ENCODE measurements at regions not wholly inside any gene's neighbourhood (a gene's known extent, or its start where the extent isn't known, plus 50 kb on each side); places are given as distances from the start of the nearest gene placed in this dataset.

DNA sequence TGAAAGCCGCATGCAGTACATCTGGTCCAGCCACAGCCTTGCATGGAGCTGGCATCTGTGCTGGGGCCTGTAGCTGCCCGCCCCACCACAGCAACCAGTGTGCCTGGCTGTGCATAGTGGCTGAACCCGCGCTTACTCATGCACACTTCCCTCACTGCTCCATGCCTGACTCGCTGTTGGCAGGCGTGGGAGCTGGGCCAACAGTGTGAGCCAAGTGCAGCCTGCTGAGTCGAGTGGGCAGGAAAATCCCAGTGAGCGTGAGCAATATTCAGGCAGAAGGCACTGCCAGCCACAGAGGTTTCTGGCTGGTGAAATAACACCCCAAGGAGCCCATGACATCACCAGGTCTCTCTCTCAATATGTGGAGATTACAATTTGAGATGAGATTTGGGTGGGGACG is 1674.1 kb upstream of the TMEFF2 start:
- Histone ChIP-seq H3K27me3 (ENCODE audit: control insufficient read depth in 1 of 2, insufficient read depth in 2 of 2, low read length in 2 of 2) (no peaks in the 10 kb centered on the region), H3K9ac (ENCODE audit: insufficient read depth, low read depth, low read length) (no peak overlapping the region), H3K9me3 (ENCODE audit: low read length) (no peaks in the 10 kb centered on the region), H4K20me1 (ENCODE audit: insufficient read depth, low read length) (no peaks in the 10 kb centered on the region), H3K4me1 (ENCODE audit: insufficient read depth, low read length) (no peaks in the 10 kb centered on the region), H3K36me3 (replicated peaks in 1 of 2; ENCODE audit: control insufficient read depth in 1 of 2, insufficient read depth in 2 of 2, low read length in 2 of 2) (no peaks in the 10 kb centered on the region), H3K4me3 (replicated peaks in 1 of 3; ENCODE audit: insufficient read depth in 1 of 3, low read depth in 2 of 3, low read length in 3 of 3) (no peak overlapping the region), H2AFZ (ENCODE audit: low read length) (no peak overlapping the region), H3K79me2 (ENCODE audit: insufficient read depth, low read length) (no peaks in the 10 kb centered on the region), H3K4me2 (ENCODE audit: low read depth, low read length) (no peak overlapping the region), H3K27ac (ENCODE audit: extremely low read length, insufficient read depth, low read length) (no peak overlapping the region)
- FAIRE-seq (no peak), ATAC-seq (no peak; the same call in 2 of the 3 replicates), DNase-seq (ENCODE audit: low spot score) (no peak)
- WGBS (ENCODE audit: low lambda C conversion rate): 44% methylated on average over 9 of the region's 9 CpGs
- intact Hi-C loops (cut with micrococcal nuclease; ENCODE audit: unreplicated experiment) (no loop called here), in situ Hi-C loops (cut with HindIII; ENCODE audit: extremely low pct_ligation_motif_present, low pct_unique_long_range_greater_than_20kb) (no loop called here)
- ChIA-PET CTCF (ENCODE audit: low intra/inter-chr PET ratio, low total read pairs) (no interaction called here), POLR2A (no interaction called here)
- TF ChIP-seq, protein P1, sequence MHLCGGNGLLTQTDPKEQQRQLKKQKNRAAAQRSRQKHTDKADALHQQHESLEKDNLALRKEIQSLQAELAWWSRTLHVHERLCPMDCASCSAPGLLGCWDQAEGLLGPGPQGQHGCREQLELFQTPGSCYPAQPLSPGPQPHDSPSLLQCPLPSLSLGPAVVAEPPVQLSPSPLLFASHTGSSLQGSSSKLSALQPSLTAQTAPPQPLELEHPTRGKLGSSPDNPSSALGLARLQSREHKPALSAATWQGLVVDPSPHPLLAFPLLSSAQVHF (CRISPR knock-in tag; IDR thresholded peaks at IDR 0.05): no peak
- TF ChIP-seq RNF2 (conservative IDR thresholded peaks at IDR 0.05; ENCODE audit: low read depth) (no peak), ZNF343 (CRISPR knock-in tag; IDR thresholded peaks at IDR 0.05) (no peak), ZBTB38 (CRISPR knock-in tag; IDR thresholded peaks at IDR 0.05) (no peak)
- BruUV-seq (replicated peaks): no TSS peak

DNA sequence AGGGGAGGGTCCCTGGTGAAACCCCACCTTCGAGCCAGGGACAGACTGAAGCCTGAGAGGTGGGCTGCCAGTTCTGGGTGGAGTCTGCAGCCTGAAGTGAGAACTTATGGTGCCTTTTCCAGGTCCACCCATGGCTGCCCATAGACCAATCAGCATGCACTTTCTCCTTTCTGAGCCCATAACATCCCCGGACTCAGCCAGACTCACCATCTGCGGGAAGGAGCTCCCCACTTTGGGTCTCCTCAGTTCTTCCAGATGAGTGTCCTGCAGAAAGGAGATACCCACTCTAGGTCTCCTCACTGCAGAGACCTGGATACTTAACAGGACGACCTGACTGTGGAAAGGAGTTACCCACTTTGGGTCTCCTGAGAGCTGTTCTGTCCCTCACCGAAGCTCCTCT is 1673.4 kb upstream of the TMEFF2 start:
- H3K9ac ChIP-seq (ENCODE audit: insufficient read depth, low read depth, low read length): no peak overlapping the region
- no peak overlapping the region for H3K4me3 ChIP-seq (replicated peaks in 1 of 3; ENCODE audit: insufficient read depth in 1 of 3, low read depth in 2 of 3, low read length in 3 of 3)
- CTCF ChIA-PET (ENCODE audit: low intra/inter-chr PET ratio, low total read pairs): no interaction called here
- no peaks in the 10 kb centered on the region for H3K9me3 ChIP-seq (ENCODE audit: low read length)
- no peak overlapping the region for H2AFZ ChIP-seq (ENCODE audit: low read length)
- no peaks in the 10 kb centered on the region for H3K27me3 ChIP-seq (ENCODE audit: control insufficient read depth in 1 of 2, insufficient read depth in 2 of 2, low read length in 2 of 2)
- POLR2A ChIA-PET: no interaction called here
- no peak for ATAC-seq
- no peak for DNase-seq (ENCODE audit: low spot score)
- WGBS (ENCODE audit: low lambda C conversion rate): 0% methylated on average over 5 of the region's 5 CpGs
- intact Hi-C loops (cut with micrococcal nuclease; ENCODE audit: unreplicated experiment): no loop called here
- no peak for FAIRE-seq
- no peaks in the 10 kb centered on the region for H3K36me3 ChIP-seq (replicated peaks in 1 of 2; ENCODE audit: control insufficient read depth in 1 of 2, insufficient read depth in 2 of 2, low read length in 2 of 2)
- in situ Hi-C loops (cut with HindIII; ENCODE audit: extremely low pct_ligation_motif_present, low pct_unique_long_range_greater_than_20kb): no loop called here
- H3K27ac ChIP-seq (ENCODE audit: extremely low read length, insufficient read depth, low read length): no peak overlapping the region
- H3K79me2 ChIP-seq (ENCODE audit: insufficient read depth, low read length): no peaks in the 10 kb centered on the region
- no peaks in the 10 kb centered on the region for H3K4me1 ChIP-seq (ENCODE audit: insufficient read depth, low read length)
- H4K20me1 ChIP-seq (ENCODE audit: insufficient read depth, low read length): no peaks in the 10 kb centered on the region
- no TSS peak for BruUV-seq (replicated peaks)
- no peak overlapping the region for H3K4me2 ChIP-seq (ENCODE audit: low read depth, low read length)
- TF ChIP-seq, protein P2, sequence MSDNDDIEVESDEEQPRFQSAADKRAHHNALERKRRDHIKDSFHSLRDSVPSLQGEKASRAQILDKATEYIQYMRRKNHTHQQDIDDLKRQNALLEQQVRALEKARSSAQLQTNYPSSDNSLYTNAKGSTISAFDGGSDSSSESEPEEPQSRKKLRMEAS (IDR thresholded peaks at IDR 0.05): no peak
- TF ChIP-seq ZSCAN9 (CRISPR knock-in tag; IDR thresholded peaks at IDR 0.05; ENCODE audit: borderline replicate concordance): no peak
- no peak for TF ChIP-seq MLLT10 (CRISPR knock-in tag; IDR thresholded peaks at IDR 0.05)
- TF ChIP-seq, protein P3, sequence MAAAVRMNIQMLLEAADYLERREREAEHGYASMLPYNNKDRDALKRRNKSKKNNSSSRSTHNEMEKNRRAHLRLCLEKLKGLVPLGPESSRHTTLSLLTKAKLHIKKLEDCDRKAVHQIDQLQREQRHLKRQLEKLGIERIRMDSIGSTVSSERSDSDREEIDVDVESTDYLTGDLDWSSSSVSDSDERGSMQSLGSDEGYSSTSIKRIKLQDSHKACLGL (CRISPR knock-in tag; IDR thresholded peaks at IDR 0.05): no peak
- TF ChIP-seq, protein P4, sequence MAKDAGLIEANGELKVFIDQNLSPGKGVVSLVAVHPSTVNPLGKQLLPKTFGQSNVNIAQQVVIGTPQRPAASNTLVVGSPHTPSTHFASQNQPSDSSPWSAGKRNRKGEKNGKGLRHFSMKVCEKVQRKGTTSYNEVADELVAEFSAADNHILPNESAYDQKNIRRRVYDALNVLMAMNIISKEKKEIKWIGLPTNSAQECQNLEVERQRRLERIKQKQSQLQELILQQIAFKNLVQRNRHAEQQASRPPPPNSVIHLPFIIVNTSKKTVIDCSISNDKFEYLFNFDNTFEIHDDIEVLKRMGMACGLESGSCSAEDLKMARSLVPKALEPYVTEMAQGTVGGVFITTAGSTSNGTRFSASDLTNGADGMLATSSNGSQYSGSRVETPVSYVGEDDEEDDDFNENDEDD (CRISPR knock-in tag; IDR thresholded peaks at IDR 0.05; ENCODE audit: borderline replicate concordance): no peak
- no peak for TF ChIP-seq MAF1 (CRISPR knock-in tag; IDR thresholded peaks at IDR 0.05; ENCODE audit: borderline replicate concordance)
- no peak for TF ChIP-seq ZNF674 (CRISPR knock-in tag; IDR thresholded peaks at IDR 0.05; ENCODE audit: low read depth)
- TF ChIP-seq, protein P5, sequence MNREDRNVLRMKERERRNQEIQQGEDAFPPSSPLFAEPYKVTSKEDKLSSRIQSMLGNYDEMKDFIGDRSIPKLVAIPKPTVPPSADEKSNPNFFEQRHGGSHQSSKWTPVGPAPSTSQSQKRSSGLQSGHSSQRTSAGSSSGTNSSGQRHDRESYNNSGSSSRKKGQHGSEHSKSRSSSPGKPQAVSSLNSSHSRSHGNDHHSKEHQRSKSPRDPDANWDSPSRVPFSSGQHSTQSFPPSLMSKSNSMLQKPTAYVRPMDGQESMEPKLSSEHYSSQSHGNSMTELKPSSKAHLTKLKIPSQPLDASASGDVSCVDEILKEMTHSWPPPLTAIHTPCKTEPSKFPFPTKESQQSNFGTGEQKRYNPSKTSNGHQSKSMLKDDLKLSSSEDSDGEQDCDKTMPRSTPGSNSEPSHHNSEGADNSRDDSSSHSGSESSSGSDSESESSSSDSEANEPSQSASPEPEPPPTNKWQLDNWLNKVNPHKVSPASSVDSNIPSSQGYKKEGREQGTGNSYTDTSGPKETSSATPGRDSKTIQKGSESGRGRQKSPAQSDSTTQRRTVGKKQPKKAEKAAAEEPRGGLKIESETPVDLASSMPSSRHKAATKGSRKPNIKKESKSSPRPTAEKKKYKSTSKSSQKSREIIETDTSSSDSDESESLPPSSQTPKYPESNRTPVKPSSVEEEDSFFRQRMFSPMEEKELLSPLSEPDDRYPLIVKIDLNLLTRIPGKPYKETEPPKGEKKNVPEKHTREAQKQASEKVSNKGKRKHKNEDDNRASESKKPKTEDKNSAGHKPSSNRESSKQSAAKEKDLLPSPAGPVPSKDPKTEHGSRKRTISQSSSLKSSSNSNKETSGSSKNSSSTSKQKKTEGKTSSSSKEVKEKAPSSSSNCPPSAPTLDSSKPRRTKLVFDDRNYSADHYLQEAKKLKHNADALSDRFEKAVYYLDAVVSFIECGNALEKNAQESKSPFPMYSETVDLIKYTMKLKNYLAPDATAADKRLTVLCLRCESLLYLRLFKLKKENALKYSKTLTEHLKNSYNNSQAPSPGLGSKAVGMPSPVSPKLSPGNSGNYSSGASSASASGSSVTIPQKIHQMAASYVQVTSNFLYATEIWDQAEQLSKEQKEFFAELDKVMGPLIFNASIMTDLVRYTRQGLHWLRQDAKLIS (CRISPR knock-in tag; IDR thresholded peaks at IDR 0.05): no peak
- TF ChIP-seq, protein P6, sequence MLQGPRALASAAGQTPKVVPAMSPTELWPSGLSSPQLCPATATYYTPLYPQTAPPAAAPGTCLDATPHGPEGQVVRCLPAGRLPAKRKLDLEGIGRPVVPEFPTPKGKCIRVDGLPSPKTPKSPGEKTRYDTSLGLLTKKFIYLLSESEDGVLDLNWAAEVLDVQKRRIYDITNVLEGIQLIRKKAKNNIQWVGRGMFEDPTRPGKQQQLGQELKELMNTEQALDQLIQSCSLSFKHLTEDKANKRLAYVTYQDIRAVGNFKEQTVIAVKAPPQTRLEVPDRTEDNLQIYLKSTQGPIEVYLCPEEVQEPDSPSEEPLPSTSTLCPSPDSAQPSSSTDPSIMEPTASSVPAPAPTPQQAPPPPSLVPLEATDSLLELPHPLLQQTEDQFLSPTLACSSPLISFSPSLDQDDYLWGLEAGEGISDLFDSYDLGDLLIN (CRISPR knock-in tag; IDR thresholded peaks at IDR 0.05; ENCODE audit: borderline replicate concordance): no peak
